T-helper 2 cell treated with Interferon-gamma antibody and Interleukin-4, amounts not matched to agents 5 μg/mL and 100 μg/mL, for 36 hours (primary cell): ENCODE measurements at regions not wholly inside any gene's neighbourhood (a gene's known extent, or its start where the extent isn't known, plus 50 kb on each side); places are given as distances from the start of the nearest gene placed in this dataset.
"Not testable (repeated sequence)": the region's sequence is repeated elsewhere in the genome, so short reads cannot be mapped to it uniquely, and the experiment has no call there.

ENCODE experiments used
- DNase-seq: peaks from one replicate; pipeline ENCODE4 v3.0.0; 2021; ENCODE audit warnings: low spot score
- H3K27ac Mint-ChIP-seq: one replicate; pipeline ENCODE4 v1.8.0; 2021; ENCODE audit warnings: mild to moderate bottlenecking, mixed read lengths
- H3K27me3 Mint-ChIP-seq: one replicate; pipeline ENCODE4 v1.8.0; 2021; ENCODE audit warnings: low read depth, mixed read lengths
- H3K36me3 Mint-ChIP-seq: one replicate; pipeline ENCODE4 v1.8.0; 2021; ENCODE audit warnings: low read depth, mixed read lengths
- H3K4me1 Mint-ChIP-seq: one replicate; pipeline ENCODE4 v1.8.0; 2021; ENCODE audit warnings: low read depth, mixed read lengths
- H3K4me3 Mint-ChIP-seq: one replicate; pipeline ENCODE4 v1.8.0; 2022; ENCODE audit warnings: mild to moderate bottlenecking, moderate library complexity, mixed read lengths
- H3K9me3 Mint-ChIP-seq: one replicate; pipeline ENCODE4 v1.8.0; 2021; ENCODE audit warnings: mixed read lengths

GRCh38 chr14:34139160-34140121 lies 188.6 kb upstream of the EGLN3 start:
- not testable (repeated sequence) for H3K4me1 Mint-ChIP-seq, H3K27ac Mint-ChIP-seq, DNase-seq, H3K4me3 Mint-ChIP-seq, H3K36me3 Mint-ChIP-seq
- H3K9me3 Mint-ChIP-seq: peaks cover 23% of the 10 kb centered on the region
- H3K27me3 Mint-ChIP-seq: peaks cover 13% of the 10 kb centered on the region

GRCh38 chr14:34138175-34138574 lies 187.3 kb upstream of the EGLN3 start:
- no peak for DNase-seq
- H3K4me3 Mint-ChIP-seq: no peak overlapping the region
- peaks cover 20% of the 10 kb centered on the region for H3K9me3 Mint-ChIP-seq
- H3K27me3 Mint-ChIP-seq: peaks cover 13% of the 10 kb centered on the region
- H3K36me3 Mint-ChIP-seq: no peaks in the 10 kb centered on the region
- H3K4me1 Mint-ChIP-seq: no peaks in the 10 kb centered on the region
- H3K27ac Mint-ChIP-seq: no peak overlapping the region

DNA sequence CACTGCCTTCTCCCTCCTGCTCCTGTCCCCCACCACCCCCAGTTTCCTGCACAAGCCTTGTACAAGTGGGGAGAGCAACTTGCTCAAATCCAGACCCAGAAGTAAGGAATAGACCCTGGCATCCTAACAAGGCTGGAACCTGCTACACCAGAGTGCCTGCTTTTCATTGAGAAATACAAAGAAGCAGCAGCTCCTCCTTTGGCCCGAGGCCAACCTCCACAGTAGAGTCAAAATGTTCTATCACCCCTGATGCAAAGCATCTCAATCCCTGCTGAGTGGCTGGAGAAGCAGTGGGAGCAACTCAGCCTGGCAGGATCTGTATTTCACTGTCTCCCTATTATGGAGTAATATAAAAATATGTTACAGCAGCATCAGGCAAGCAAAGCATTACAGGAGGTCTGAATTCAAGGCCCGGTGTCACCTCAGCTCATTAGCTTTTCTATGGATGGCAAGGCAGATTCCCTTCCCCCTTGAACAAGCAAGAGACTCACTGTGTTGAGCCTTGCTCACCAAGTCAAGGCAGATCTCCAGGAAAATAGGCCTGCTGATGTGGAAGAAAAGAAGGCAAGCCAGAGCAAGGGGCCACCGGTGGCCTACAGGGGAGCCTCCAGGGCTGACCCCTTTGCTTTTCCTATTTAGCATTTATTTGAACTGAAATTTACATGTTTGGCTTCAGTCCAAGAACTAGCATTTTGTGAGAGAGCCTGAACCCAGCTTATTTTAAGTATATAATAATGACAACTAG lies 186.3 kb upstream of the EGLN3 start:
- H3K4me1 Mint-ChIP-seq: no peaks in the 10 kb centered on the region
- no peak for DNase-seq
- peaks cover 20% of the 10 kb centered on the region for H3K27me3 Mint-ChIP-seq
- H3K9me3 Mint-ChIP-seq: peaks cover 12% of the 10 kb centered on the region
- H3K4me3 Mint-ChIP-seq: no peak overlapping the region
- no peak overlapping the region for H3K27ac Mint-ChIP-seq
- H3K36me3 Mint-ChIP-seq: no peaks in the 10 kb centered on the region

DNA sequence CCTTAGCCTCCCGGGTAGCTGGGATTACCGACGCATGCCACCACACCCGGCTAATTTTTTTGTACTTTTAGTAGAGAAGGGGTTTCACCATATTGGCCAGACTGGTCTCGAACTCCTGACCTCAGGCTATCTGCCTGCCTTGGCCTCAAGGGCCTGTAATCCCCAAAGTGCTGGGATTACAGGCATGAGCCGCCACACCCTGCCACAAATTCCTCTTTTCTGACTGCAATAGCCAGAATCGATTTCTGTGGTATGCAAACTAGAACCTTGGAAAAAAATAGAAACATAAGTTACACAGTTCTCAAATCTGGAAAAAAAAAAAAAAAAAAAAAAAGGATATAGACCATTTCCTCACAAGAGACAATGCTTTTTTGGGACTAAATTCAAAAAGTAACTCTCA lies 184.6 kb upstream of the EGLN3 start:
- Mint-ChIP-seq H3K27ac (no peak overlapping the region), H3K4me3 (no peak overlapping the region), H3K27me3 (peaks cover 17% of the 10 kb centered on the region)

GRCh38 chr14:34134484-34134883 lies 183.6 kb upstream of the EGLN3 start:
- Mint-ChIP-seq H3K4me1 (no peaks in the 10 kb centered on the region), H3K27ac (no peak overlapping the region), H3K9me3 (no peaks in the 10 kb centered on the region), H3K4me3 (no peak overlapping the region), H3K36me3 (no peaks in the 10 kb centered on the region), H3K27me3 (peaks cover 17% of the 10 kb centered on the region)
- no peak for DNase-seq

More for the DNA sequence above, 184.6 kb upstream of the EGLN3 start:
- Mint-ChIP-seq H3K9me3 (no peaks in the 10 kb centered on the region), H3K4me1 (no peaks in the 10 kb centered on the region), H3K36me3 (no peaks in the 10 kb centered on the region)
- no peak for DNase-seq

DNA sequence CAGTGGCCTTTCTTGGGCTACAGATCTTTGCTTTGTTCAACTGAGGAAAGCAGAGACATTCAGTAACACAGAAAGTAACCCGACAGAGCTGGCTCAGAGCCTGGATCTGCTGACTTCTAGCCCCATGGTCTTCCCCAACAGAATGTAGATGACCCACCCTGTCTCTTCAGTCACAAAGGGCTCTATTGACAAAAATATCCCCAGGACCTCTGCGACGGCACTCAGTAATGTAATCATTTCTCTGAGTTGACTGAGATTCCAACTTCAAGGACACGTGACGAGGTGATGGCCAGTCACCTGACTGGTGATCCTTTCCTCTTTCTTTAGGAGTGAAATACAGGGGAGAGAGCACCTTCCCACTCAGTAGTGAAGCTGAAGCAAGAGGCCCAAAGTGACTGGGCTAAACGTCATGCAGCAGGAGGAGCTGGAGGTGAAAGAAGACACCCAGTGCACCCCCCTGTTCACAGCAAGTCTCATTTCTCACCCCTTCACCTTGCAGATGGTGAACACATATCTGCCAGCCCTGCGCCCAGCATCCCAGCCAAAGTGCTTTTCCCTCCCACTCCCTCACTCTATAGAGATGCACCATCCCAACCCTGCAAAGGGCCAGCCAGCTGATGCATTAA lies 179.2 kb upstream of the EGLN3 start:
- DNase-seq: no peak
- Mint-ChIP-seq H3K27me3 (peaks cover 14% of the 10 kb centered on the region), H3K4me3 (no peak overlapping the region), H3K27ac (no peak overlapping the region), H3K4me1 (no peaks in the 10 kb centered on the region), H3K36me3 (no peaks in the 10 kb centered on the region), H3K9me3 (no peaks in the 10 kb centered on the region)

DNA sequence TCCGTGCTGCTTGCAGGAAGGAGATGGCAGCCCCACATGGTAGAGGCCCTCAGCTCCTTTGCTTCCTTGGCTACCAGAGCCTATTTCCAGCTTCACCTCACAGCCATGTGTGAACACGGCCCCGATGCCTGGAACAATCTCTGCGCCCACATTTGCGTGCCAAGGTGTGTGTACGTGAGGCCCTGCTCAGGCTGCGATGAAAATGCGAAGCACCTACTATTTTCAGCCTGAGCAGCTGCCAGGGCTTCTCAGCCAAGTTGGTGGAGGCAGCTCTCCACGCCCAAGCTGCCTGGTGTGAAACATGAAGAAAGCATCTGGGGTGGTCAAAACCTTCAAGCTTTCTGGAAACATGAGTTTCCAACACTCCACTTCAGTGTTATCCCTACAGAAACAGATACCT lies 177.8 kb upstream of the EGLN3 start:
- no peak overlapping the region for H3K4me3 Mint-ChIP-seq
- H3K9me3 Mint-ChIP-seq: no peaks in the 10 kb centered on the region
- no peak overlapping the region for H3K27ac Mint-ChIP-seq
- no peak for DNase-seq
- no peaks in the 10 kb centered on the region for H3K36me3 Mint-ChIP-seq
- H3K4me1 Mint-ChIP-seq: no peaks in the 10 kb centered on the region
- H3K27me3 Mint-ChIP-seq: peaks cover 14% of the 10 kb centered on the region

DNA sequence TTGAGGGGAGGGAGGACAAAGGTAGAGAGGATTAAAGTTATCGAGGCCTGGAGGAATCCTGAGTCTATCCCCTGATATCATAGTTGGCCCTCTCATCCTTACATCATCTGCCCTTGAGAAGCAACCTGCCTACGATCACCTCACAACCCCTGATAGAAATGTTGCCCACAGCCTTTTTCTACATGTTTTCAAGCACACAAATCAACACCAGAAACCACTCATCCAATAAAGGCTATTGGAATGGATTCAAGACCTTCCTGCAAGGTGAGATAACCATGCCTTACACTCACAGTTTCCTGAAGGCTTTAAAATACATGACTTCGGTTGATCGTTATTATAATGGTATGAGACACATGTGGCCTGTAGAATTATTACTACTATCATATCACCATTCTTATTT lies 175.7 kb upstream of the EGLN3 start:
- peaks cover 13% of the 10 kb centered on the region for H3K4me1 Mint-ChIP-seq
- no peak for DNase-seq
- no peak overlapping the region for H3K27ac Mint-ChIP-seq
- no peak overlapping the region for H3K4me3 Mint-ChIP-seq
- no peaks in the 10 kb centered on the region for H3K36me3 Mint-ChIP-seq
- no peaks in the 10 kb centered on the region for H3K9me3 Mint-ChIP-seq
- H3K27me3 Mint-ChIP-seq: peaks cover 11% of the 10 kb centered on the region

DNA sequence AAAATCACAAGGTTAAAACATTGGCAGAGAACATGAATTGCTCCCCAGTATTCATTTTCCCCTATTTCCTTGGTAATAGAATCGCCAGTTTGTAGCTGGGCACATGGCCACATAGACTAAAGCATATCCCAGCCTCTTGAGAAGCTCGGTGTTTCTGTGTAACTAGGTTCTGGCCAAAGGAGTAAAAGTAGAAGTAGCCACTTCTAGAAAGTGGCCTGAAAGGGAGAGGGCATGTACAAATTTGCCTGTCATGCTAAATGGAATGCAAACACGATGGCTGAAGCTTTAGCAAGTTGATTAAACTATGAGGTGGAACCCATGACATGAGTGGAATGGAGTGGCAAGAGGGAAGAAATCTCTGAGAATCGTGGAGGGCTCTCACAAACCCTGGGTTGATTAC lies 173.7 kb upstream of the EGLN3 start:
- H3K36me3 Mint-ChIP-seq: no peaks in the 10 kb centered on the region
- no peak overlapping the region for H3K4me3 Mint-ChIP-seq
- no peak overlapping the region for H3K27ac Mint-ChIP-seq
- no peaks in the 10 kb centered on the region for H3K9me3 Mint-ChIP-seq
- H3K27me3 Mint-ChIP-seq: peaks cover 11% of the 10 kb centered on the region
- H3K4me1 Mint-ChIP-seq: peaks cover 14% of the 10 kb centered on the region
- no peak for DNase-seq

DNA sequence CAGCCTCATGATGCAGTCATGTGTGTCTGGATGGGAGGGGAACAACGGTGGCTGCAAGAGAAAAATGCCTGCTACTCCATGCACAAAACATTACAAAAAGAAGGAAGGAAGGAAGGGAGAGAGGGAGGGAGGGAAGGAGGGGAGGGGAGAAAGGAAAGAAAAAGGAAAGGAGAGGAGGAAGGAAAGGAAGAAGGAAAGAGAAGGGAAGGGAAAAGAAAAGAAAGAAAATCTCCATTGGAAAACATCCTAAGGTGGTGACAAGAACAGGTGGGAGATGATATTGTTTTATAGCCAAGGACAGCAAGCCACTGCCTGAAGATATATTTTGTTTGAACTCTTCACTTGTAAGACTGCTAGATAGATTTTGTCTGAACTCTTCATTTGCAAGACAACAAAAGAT lies 171.8 kb upstream of the EGLN3 start:
- H3K4me1 Mint-ChIP-seq: peaks cover 14% of the 10 kb centered on the region
- H3K27ac Mint-ChIP-seq: no peak overlapping the region
- H3K36me3 Mint-ChIP-seq: no peaks in the 10 kb centered on the region
- peaks cover 11% of the 10 kb centered on the region for H3K27me3 Mint-ChIP-seq
- DNase-seq: no peak
- H3K9me3 Mint-ChIP-seq: no peaks in the 10 kb centered on the region
- no peak overlapping the region for H3K4me3 Mint-ChIP-seq

GRCh38 chr14:34122081-34122480 lies 171.2 kb upstream of the EGLN3 start:
- H3K4me3 Mint-ChIP-seq: no peak overlapping the region
- H3K27ac Mint-ChIP-seq: no peak overlapping the region
- no peaks in the 10 kb centered on the region for H3K36me3 Mint-ChIP-seq
- H3K27me3 Mint-ChIP-seq: peaks cover 14% of the 10 kb centered on the region
- H3K9me3 Mint-ChIP-seq: no peaks in the 10 kb centered on the region
- H3K4me1 Mint-ChIP-seq: peaks cover 14% of the 10 kb centered on the region
- no peak for DNase-seq

DNA sequence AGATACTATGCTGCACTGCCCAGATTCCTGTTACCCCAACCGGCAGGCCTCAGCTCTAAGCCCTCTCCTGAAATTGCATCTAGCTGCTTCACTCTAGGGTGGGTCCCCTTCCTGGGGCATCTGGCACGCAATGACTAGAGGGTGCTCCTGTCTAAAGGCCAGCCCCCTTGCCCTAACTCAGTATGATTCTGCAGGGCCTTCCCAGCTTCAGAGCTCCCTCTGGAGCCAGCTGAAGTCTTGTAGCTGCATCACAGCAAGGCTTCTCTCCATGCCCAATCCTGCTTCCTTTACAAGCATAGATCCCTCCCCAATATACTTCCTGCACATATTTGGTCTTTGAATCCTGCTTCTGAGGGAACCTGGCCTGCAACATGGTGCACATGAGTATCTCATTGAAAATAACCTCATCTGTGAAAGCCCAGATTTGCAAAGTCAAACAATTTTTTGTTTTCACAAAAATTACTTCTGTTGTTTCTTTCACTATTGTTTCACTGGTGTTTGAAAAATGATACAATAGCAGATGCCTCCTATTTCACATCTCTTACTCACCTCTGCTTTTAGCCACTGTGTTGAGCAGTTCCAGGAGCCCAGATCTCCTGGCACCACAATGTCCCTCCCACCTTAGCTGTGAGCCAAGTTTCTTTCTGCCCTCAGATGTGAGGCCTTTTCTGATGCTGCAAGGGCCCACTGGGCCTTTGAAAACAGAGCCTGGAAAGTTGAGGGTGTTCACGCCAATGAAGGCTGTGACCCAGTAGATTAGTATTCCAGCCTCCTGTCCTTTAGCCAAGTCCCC lies 169.5 kb upstream of the EGLN3 start:
- no peak for DNase-seq
- peaks cover 14% of the 10 kb centered on the region for H3K4me1 Mint-ChIP-seq
- peaks cover 4% of the 10 kb centered on the region for H3K9me3 Mint-ChIP-seq
- no peaks in the 10 kb centered on the region for H3K36me3 Mint-ChIP-seq
- no peak overlapping the region for H3K27ac Mint-ChIP-seq
- peaks cover 21% of the 10 kb centered on the region for H3K27me3 Mint-ChIP-seq
- H3K4me3 Mint-ChIP-seq: no peak overlapping the region

DNA sequence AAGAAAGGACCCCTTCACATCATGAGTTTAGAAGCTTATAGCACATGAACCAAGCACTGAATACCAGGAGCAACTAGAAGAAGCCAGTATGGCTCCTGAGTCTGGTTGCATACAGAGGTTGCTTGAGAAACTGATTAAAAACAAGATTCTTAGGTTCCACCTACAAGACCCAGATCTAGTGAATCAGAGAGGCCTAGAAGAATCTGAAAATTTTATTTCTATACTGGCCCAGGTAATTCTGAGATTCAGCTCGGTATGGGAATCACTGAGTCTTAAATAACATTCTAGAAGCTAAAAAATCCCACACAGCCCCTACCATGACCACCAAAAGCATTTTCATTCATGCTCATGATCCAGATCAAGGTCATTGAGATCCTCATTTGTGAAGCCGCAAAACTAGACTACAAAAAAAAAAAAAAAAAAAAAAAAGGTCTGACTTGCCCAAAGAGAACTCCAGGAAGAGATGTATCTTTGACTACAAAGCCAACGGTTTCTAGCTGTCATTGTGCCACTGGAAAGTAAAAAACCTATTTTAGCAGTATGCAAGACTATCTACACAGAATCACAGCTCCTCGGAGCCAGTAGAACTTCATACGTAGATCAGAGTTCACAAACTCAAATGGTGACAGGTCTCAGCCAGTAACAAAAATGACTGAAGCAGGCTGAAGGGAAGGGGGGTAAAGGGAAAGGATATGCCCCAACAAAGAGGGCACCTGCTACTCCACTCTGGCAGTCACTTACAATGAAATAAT lies 168.4 kb upstream of the EGLN3 start:
- peaks cover 4% of the 10 kb centered on the region for H3K9me3 Mint-ChIP-seq
- no peak for DNase-seq
- peaks cover 14% of the 10 kb centered on the region for H3K4me1 Mint-ChIP-seq
- peaks cover 27% of the 10 kb centered on the region for H3K27me3 Mint-ChIP-seq
- H3K36me3 Mint-ChIP-seq: no peaks in the 10 kb centered on the region
- H3K27ac Mint-ChIP-seq: no peak overlapping the region
- H3K4me3 Mint-ChIP-seq: no peak overlapping the region
